HG02763 (cell line): ENCODE measurements at regions not wholly inside any gene's neighbourhood (a gene's known extent, or its start where the extent isn't known, plus 50 kb on each side); places are given as distances from the start of the nearest gene placed in this dataset.

Source experiments
- ATAC-seq: cut with Tn5 transposase; IDR thresholded peaks from one replicate; pipeline ENCODE4 v1.9.1; 2021; ENCODE audit warnings: mild to moderate bottlenecking, moderate library complexity; ENCODE audit not compliant: unreplicated experiment

DNA sequence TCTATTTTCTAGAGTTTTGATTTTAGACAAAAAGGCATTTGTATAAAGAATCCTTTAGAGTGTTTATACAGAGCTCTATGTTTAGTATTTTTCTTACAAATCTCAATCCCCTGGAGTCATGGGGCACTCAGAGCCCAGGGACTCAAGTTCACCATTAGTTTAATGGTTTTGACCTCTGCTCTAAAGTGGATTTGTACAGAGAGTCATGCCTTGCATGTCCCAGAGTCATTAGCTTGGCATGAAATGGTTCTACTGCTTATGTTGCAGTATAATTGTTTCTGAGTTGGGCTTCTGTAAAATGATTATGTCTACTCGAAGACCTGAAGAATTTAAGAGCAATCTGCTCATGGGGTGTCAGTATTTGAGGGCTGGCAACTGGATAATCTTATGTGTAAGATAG, 406.2 kb downstream of the DLEU7 start:
- ATAC-seq, result no peak

DNA sequence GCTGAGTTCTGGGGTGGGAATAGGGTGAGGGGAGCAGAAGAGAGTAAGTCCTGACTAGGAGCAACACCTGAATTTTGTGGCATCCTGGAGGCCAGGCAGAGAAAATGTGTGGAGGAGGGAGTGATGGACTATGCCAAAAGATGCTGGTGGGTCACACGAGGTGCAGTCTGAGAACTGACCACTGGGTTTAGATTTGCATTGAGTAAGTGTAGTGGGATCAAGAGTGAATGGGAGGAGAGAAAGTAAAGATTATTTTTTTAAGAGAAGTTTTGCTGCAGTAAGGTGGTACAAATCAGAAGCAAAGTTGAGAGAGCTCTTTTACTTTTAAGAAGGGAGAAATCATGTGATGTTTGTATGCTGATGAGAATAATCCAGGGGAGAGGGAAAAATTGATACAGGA, 405.1 kb downstream of the DLEU7 start:
- no peak for ATAC-seq

DNA sequence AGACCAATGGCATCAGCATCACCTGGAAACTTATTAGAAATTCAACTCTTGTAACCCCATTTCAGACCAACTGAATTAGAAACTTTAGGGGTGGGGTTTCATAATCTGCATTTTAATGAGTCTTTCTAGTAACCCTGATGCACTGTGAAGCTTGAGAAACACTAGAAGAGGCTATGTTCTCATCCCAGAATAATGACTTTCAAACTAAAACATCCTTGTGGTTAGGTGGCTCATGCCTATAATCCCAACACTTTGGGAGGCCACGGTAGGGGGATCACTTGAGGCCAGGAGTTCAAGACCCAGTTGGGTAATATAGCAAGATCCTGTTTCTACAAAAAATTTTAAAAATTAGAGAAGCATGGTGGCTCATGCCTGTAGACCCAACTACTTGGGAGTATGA, 402.4 kb downstream of the DLEU7 start:
- ATAC-seq, result no peak

GRCh38 chr13:50444726-50445125, 398.8 kb downstream of the DLEU7 start:
- no peak for ATAC-seq

DNA sequence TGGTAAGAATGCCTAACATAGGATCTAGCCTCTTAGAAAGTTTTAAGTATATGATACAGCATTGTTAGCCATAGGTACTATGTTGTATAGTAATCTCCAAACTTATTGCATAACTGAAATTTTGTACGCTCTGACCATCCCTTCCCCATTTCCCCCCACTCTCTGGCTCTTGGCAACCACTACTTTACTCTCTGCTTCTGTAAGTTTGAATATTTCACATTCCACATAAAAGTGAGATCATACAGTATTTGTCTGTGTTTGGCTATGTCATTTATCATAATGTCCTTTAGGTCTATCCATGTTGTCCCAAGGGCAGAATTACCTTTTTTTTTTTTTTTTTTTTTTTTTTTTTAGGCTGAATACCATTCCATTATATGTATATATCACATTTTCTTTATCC, 396.9 kb downstream of the DLEU7 start:
- no peak for ATAC-seq

GRCh38 chr13:50448535-50448998, 394.9 kb downstream of the DLEU7 start:
- ATAC-seq, result no peak

GRCh38 chr13:50449465-50449864, 394.0 kb downstream of the DLEU7 start:
- no peak for ATAC-seq

DNA sequence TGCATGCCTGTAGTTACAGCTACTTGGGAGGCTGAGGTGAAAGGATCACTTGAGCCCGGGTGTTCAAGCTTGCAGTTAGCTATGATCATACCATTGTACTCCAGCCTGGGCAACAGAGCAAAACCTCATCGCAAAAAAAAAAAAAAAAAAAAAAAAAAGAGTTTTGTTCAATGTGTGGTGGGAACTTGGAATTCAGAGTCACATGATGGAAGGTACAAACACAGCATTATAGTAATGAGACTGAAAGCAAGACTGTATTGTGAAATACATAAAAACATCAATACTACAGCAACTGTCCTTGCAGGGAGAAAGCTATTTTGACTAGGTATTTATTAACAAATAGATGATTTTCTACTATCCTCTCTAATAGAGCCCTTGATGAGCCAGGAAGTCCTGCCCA, 393.2 kb downstream of the DLEU7 start:
- ATAC-seq, result no peak

GRCh38 chr13:50451609-50452008, 391.9 kb downstream of the DLEU7 start:
- no peak for ATAC-seq

GRCh38 chr13:50452028-50452427, 391.5 kb downstream of the DLEU7 start:
- no peak for ATAC-seq

- no peak for ATAC-seq
Observed at GRCh38 chr13:50452756-50453155, 390.7 kb downstream of the DLEU7 start.

DNA sequence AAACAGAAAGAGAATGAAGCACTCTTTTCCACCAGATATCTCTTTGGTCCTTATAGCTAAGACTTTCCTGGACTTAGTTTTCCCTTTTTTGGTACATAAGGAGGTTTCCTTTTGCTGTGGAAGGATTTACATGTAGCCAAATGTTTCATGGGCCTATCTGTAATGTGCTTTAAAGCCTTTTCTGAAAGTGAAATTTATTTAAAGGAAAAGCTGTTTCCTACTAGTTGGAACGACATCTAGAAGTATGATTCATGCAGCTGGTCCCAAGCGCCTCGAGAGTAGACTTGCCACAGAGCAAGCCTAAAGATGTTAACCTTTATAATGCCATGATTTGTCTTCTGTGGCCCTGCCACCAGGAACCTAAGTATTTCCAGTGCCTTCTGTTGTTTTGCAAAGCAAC, 390.3 kb downstream of the DLEU7 start:
- ATAC-seq, result no peak

DNA sequence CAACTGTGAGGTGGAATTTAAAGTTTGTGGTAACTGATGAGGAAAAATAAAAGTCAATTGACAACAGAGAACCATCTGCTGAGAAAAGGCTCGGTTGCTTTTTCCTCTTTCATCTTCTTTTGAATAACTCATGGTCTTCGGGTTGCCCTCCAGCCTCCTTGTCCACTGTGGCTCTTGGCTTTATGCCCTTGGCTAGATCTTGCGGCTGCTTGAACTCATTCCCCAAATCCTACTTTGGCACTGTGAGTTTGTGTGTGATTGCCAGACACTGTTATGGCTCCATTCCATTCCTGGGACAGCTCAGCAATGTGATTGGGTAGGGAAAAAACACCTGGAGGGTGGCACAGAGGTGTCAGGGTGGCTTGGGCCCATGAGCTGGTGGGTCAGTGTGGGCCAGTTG, 387.4 kb downstream of the DLEU7 start:
- ATAC-seq, result no peak

DNA sequence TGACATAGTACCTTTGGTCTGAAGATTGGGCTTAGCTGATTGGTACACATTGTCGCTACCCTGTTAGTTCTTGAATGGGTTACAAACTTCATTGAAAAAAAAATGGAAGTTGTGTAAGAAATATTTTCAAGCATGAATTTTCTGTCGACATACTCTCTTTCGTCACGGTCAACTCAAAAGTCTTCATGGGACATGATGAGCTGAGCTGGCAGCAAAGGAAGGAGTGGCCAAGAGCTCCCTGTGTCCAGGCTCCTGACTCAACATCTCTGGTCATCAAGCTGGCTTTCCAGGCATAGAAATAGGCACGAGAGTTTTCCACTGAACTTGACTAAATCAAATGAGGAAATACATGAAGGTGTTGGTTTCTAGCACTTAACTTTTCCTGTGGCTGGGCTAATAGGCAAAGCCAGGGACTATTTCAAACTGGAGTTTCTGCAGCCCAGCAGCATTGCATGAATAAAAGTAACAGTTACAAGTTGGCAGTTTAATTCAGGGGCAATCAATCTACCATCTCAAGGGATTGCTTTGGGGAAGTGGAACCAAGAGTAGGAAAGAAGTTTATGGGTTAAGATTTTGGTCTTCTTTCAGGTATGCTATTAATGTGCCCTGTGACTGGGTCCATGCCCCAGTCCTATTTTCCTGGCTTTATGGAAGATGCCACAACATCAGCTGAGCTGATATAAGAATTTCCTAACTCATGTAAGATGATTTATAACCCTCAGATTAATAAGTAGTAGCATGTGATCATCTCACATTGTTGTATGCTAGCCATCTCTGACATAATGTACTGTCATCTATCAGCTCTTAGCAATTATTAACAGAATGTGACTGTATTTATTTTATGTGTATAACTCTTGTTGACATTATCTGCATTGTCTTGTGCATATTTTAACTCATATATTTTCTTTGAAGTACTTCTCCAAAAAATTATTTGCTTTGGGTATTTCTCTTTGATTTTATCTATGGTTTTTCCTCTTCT, 385.8 kb downstream of the DLEU7 start:
- no peak for ATAC-seq

DNA sequence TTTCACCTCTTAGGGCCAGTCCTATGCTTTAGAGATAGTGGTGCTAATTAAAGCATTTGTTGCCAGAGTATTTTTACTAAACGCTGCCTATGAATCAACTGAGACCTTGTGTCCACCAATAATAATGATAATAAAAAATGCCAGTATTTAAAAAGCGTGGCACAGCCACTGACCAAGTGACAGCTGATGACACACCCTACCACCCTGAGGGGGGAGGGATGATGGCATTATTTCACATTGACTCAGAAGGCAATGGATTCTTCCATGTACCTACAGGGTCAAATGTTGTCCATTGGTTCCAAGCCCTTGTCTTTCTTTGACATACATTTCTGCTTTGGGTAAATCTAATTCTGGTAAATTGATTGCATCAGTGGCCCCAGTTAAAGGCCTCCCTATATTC, 384.4 kb downstream of the DLEU7 start:
- no peak for ATAC-seq

GRCh38 chr13:50459658-50460057, 383.8 kb downstream of the DLEU7 start:
- ATAC-seq, result no peak

DNA sequence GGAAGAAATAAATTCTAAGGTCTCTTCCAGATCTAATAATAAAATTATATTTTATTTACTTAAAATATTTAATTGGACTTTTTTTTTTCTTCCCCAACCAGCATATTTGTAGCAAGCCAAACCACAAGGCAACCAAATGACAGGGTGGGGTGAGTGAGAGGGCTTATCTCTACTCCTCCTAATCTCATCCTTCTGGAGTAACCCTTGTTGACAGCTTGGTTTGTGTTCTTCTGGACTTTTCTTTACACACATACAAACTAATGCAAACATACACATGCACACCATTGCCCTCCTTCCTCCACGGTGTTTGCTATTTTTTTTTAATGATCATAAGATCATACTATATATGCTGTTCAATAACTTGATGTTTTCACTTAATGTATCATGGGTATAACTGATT, 383.1 kb downstream of the DLEU7 start:
- ATAC-seq, result no peak

DNA sequence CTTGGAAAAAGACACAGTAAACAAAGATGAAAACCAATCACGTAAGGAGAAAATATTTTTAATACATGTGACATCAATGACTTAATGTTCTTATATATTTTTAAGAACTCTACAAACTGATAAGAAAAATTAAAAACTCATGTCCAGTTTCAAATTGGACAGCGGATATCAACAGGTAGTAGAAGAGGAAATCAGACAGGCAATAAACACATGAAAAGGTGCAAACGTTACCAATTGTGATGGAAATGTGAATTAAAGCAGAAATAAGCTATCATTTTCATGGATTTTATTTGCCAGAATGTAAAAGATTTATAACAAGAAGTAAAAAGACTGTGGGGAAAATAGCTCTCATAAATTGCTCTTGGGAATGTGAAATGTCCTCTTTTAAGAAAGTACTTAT, 382.3 kb downstream of the DLEU7 start:
- ATAC-seq, result no peak

- ATAC-seq, result no peak
Observed at GRCh38 chr13:50463719-50464118, 379.8 kb downstream of the DLEU7 start.

DNA sequence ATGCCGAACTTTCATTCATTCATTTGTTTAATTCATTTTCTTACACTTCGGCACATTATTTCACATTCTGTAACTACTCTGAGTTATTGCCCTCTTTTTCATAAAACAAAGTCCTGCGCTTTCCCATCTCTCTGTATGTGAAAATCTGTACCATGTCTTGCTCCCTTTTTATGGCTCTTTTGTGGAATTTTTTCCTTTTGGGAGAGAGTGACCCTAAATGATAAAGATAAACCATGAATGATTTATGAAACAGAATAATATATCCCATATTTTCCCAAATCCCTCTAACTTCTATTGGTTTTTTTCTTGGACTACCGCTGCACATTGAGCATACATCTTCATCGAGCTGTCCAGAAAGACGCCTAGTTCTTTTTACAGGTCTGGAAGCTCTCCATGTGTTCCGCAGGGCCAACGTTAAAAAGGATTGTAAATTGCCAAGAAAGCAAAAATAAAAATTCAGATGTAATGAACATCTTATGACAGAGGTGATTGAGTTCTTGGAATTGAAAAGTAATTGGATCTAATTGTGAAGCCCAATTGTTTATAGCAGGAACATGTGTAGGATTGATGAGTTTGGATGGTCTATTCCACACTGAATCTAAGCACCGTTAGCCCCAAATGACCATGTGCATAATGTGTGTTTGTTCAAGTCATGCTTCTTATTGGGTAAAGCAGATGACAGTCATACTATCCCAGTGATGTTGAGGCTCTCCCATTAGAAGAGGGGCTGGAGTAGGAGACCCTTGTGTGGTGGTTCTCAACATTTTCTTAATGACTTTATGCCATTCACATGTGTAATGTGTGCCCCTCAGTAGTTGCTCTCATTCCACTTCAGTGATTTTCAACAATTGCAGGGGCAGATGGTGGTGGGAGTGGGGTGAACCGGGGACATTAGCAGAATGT, 378.9 kb downstream of the DLEU7 start:
- no peak for ATAC-seq

DNA sequence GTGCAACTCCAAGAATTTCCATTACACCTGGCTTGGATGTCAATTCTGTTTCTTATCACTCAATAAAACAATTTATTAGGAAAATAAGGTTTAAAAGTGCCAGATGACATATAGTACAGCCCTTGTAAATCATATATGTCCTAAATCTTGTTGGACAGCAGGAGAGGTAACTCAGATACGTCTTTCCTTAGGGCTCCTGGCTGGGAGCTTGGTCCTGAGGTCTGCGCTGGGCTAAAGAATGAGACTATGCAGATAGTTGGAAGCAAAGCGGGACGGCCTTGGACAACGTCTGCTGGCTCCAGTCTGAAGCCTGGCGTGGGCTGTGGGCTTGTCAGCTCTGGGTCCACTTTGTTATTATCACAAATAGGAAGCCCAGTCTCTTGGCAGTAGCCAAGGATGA, 377.0 kb downstream of the DLEU7 start:
- no peak for ATAC-seq
